Loucy (cell line): ENCODE measurements at regions not wholly inside any gene's neighbourhood (a gene's known extent, or its start where the extent isn't known, plus 50 kb on each side); places are given as distances from the start of the nearest gene placed in this dataset.

Experiments used
- H2AFZ ChIP-seq: fragments of 200-600 bp; sonication (generic); 2 replicates; pipeline ENCODE4 v1.6.0; 2016; ENCODE audit warnings: antibody characterized with exemption, mild to moderate bottlenecking, low read length, moderate library complexity
- H3F3A ChIP-seq: fragments of 200-600 bp; 2 replicates; pipeline ENCODE4 v1.6.0; 2016; ENCODE audit warnings: antibody characterized with exemption, low read depth, mild to moderate bottlenecking
- H3K27me3 ChIP-seq: fragments of 200-600 bp; sonication (generic); 2 replicates; pipeline ENCODE4 v1.6.1; 2014; ENCODE audit warnings: low read length, mild to moderate bottlenecking; ENCODE audit not compliant: insufficient read depth, poor library complexity, severe bottlenecking
- H3K36me3 ChIP-seq: fragments of 200-600 bp; sonication (generic); 2 replicates; pipeline ENCODE4 v1.6.1; 2016; ENCODE audit warnings: low read length; ENCODE audit not compliant: insufficient read depth
- H3K4me1 ChIP-seq: fragments of 200-600 bp; sonication (generic); 2 replicates; pipeline ENCODE4 v1.5.1; 2014; ENCODE audit warnings: low read length, mild to moderate bottlenecking; ENCODE audit not compliant: insufficient read depth, poor library complexity, severe bottlenecking
- H3K4me2 ChIP-seq: fragments of 200-600 bp; sonication (generic); 2 replicates; pipeline ENCODE4 v1.6.0; 2014; ENCODE audit warnings: antibody characterized with exemption, low read length, low read depth, mild to moderate bottlenecking; ENCODE audit not compliant: poor library complexity, severe bottlenecking
- H3K4me3 ChIP-seq: fragments of 200-600 bp; sonication (generic); 2 replicates; pipeline ENCODE4 v1.5.1; 2014; ENCODE audit warnings: low read length, mild to moderate bottlenecking, mixed read lengths; ENCODE audit not compliant: poor library complexity, severe bottlenecking
- H3K79me2 ChIP-seq: fragments of 200-600 bp; sonication (generic); 2 replicates; pipeline ENCODE4 v1.6.1; 2014; ENCODE audit warnings: low read length; ENCODE audit not compliant: insufficient read depth
- H3K9ac ChIP-seq: fragments of 200-600 bp; sonication (generic); 2 replicates; pipeline ENCODE4 v1.6.0; 2014; ENCODE audit warnings: mild to moderate bottlenecking, low read depth, low read length, moderate library complexity; ENCODE audit not compliant: poor library complexity, severe bottlenecking
- H3K9me2 ChIP-seq: fragments of 200-600 bp; sonication (generic); replicated peaks from 2 replicates; pipeline ENCODE4 v1.6.1; 2016; ENCODE audit warnings: low read depth, low read length, mixed read lengths
- H3K9me3 ChIP-seq: fragments of 200-600 bp; sonication (generic); 2 replicates; pipeline ENCODE4 v1.6.1; 2014; ENCODE audit warnings: mild to moderate bottlenecking, antibody characterized with exemption, low read length, low read depth; ENCODE audit not compliant: insufficient read depth
- H4K20me1 ChIP-seq: fragments of 200-600 bp; sonication (generic); 2 replicates; pipeline ENCODE4 v1.6.0; 2014; ENCODE audit warnings: antibody characterized with exemption, low read length, mild to moderate bottlenecking; ENCODE audit not compliant: insufficient read depth, poor library complexity, severe bottlenecking
- EZH2phosphoT487 ChIP-seq: fragments of 200-600 bp; IDR thresholded peaks from 2 replicates; pipeline ENCODE4 v1.6.1; 2018; ENCODE audit warnings: antibody characterized with exemption, mild to moderate bottlenecking, moderate library complexity, borderline replicate concordance
- TF ChIP-seq, protein P1 (sequence below): fragments of 200-600 bp; sonication (generic); conservative IDR thresholded peaks from 2 replicates; pipeline ENCODE4 v1.5.1; 2014; ENCODE audit warnings: mild to moderate bottlenecking, antibody characterized with exemption, low read length

- H2AFZ ChIP-seq, result no peak overlapping the region
- no peaks in the 10 kb centered on the region for H3F3A ChIP-seq
- H3K4me1 ChIP-seq, result no peaks in the 10 kb centered on the region
- H3K79me2 ChIP-seq, result no peaks in the 10 kb centered on the region
- TF ChIP-seq EZH2phosphoT487, result no peak
- TF ChIP-seq, protein P1, sequence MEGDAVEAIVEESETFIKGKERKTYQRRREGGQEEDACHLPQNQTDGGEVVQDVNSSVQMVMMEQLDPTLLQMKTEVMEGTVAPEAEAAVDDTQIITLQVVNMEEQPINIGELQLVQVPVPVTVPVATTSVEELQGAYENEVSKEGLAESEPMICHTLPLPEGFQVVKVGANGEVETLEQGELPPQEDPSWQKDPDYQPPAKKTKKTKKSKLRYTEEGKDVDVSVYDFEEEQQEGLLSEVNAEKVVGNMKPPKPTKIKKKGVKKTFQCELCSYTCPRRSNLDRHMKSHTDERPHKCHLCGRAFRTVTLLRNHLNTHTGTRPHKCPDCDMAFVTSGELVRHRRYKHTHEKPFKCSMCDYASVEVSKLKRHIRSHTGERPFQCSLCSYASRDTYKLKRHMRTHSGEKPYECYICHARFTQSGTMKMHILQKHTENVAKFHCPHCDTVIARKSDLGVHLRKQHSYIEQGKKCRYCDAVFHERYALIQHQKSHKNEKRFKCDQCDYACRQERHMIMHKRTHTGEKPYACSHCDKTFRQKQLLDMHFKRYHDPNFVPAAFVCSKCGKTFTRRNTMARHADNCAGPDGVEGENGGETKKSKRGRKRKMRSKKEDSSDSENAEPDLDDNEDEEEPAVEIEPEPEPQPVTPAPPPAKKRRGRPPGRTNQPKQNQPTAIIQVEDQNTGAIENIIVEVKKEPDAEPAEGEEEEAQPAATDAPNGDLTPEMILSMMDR, result no peak
- H3K4me3 ChIP-seq, result no peak overlapping the region
- no peaks in the 10 kb centered on the region for H3K9me2 ChIP-seq
- no peaks in the 10 kb centered on the region for H3K36me3 ChIP-seq
- no peaks in the 10 kb centered on the region for H3K27me3 ChIP-seq
- no peaks in the 10 kb centered on the region for H4K20me1 ChIP-seq
- no peak overlapping the region for H3K9ac ChIP-seq
- no peaks in the 10 kb centered on the region for H3K9me3 ChIP-seq
- H3K4me2 ChIP-seq, result no peak overlapping the region
Measured at GRCh38 chr1:184215274-184215925, 163.9 kb downstream of the TSEN15 start.

- Histone ChIP-seq H2AFZ (no peak overlapping the region), H3K4me1 (no peaks in the 10 kb centered on the region), H3K4me2 (no peak overlapping the region), H3K9me3 (no peaks in the 10 kb centered on the region), H3K9me2 (no peaks in the 10 kb centered on the region), H4K20me1 (no peaks in the 10 kb centered on the region), H3K36me3 (no peaks in the 10 kb centered on the region), H3F3A (no peaks in the 10 kb centered on the region), H3K4me3 (no peak overlapping the region), H3K9ac (no peak overlapping the region), H3K79me2 (no peaks in the 10 kb centered on the region), H3K27me3 (no peaks in the 10 kb centered on the region)
- TF ChIP-seq, protein P1, result no peak
- TF ChIP-seq EZH2phosphoT487, result no peak
Measured at GRCh38 chr1:184218458-184219075, 167.0 kb downstream of the TSEN15 start.

GRCh38 chr1:184219414-184219813 is 167.4 kb upstream of the C1orf21 start:
- no peak for TF ChIP-seq EZH2phosphoT487
- TF ChIP-seq, protein P1, result no peak
- H3K9ac ChIP-seq, result no peak overlapping the region
- no peak overlapping the region for H3K4me2 ChIP-seq
- no peaks in the 10 kb centered on the region for H3K36me3 ChIP-seq
- H3K9me2 ChIP-seq, result no peaks in the 10 kb centered on the region
- no peaks in the 10 kb centered on the region for H4K20me1 ChIP-seq
- H3K79me2 ChIP-seq, result no peaks in the 10 kb centered on the region
- H3K9me3 ChIP-seq, result no peaks in the 10 kb centered on the region
- H3F3A ChIP-seq, result no peaks in the 10 kb centered on the region
- H3K4me3 ChIP-seq, result no peak overlapping the region
- no peaks in the 10 kb centered on the region for H3K27me3 ChIP-seq
- H2AFZ ChIP-seq, result no peak overlapping the region
- no peaks in the 10 kb centered on the region for H3K4me1 ChIP-seq
